CD4-positive, CD25-positive, alpha-beta regulatory T cell (primary cell): ENCODE measurements at regions not wholly inside any gene's neighbourhood (a gene's known extent, or its start where the extent isn't known, plus 50 kb on each side); places are given as distances from the start of the nearest gene placed in this dataset.

Experiments
- ATAC-seq, 2 donors: fragments of 150-1000 bp; cut with Tn5 transposase; one replicate each; pipeline ENCODE4 v1.10.0; 2021; ENCODE audit warnings: low read depth in 2 of 2, moderate number of reproducible peaks in 2 of 2, moderate library complexity in 1 of 2
- DNase-seq, 3 donors: peaks; one replicate each; pipeline versions ENCODE4 v3.0.0 to v3.0.0-alpha.2; 2012 to 2022; ENCODE audit warnings: mixed read lengths in 1 of 3
- H3K27ac ChIP-seq: one replicate; pipeline ENCODE4 v1.7.0; 2013; ENCODE audit warnings: mild to moderate bottlenecking, low read length; ENCODE audit not compliant: insufficient read depth, poor library complexity, severe bottlenecking
- H3K27me3 ChIP-seq: one replicate; pipeline ENCODE4 v1.7.0; 2013; ENCODE audit warnings: low read length; ENCODE audit not compliant: control insufficient read depth, insufficient read depth
- H3K36me3 ChIP-seq: one replicate; pipeline ENCODE4 v1.7.0; 2013; ENCODE audit warnings: mild to moderate bottlenecking, low read length, moderate library complexity; ENCODE audit not compliant: control insufficient read depth, insufficient read depth
- H3K4me1 ChIP-seq: 2 replicates; pipeline ENCODE4 v1.7.0; 2013; ENCODE audit warnings: mild to moderate bottlenecking, low read length; ENCODE audit not compliant: insufficient read depth, control insufficient read depth, poor library complexity, severe bottlenecking
- H3K4me3 ChIP-seq: one replicate; pipeline ENCODE4 v1.7.0; 2013; ENCODE audit warnings: low read depth, mild to moderate bottlenecking, low read length, moderate library complexity
- H3K9me3 ChIP-seq, 2 experiments: 1 replicate in 1 of 2; 2 replicates in 1 of 2; pipeline ENCODE4 v1.7.0; 2013; ENCODE audit warnings: low read length in 2 of 2, mild to moderate bottlenecking in 1 of 2, moderate library complexity in 1 of 2; ENCODE audit not compliant: control insufficient read depth in 2 of 2
- H3K27ac Mint-ChIP-seq, 3 donors: one replicate each; pipeline ENCODE4 v1.8.0; 2020 to 2022; ENCODE audit warnings: mild to moderate bottlenecking in 3 of 3, mixed read lengths in 3 of 3, moderate library complexity in 2 of 3
- H3K27me3 Mint-ChIP-seq: one replicate; pipeline ENCODE4 v1.8.0; 2022; ENCODE audit warnings: mild to moderate bottlenecking, mixed read lengths
- H3K36me3 Mint-ChIP-seq: one replicate; pipeline ENCODE4 v1.8.0; 2020; ENCODE audit warnings: mixed read lengths
- H3K4me1 Mint-ChIP-seq, 4 donors: one replicate each; pipeline ENCODE4 v1.8.0; 2020 to 2022; ENCODE audit warnings: mixed read lengths in 4 of 4, mild to moderate bottlenecking in 1 of 4
- H3K4me3 Mint-ChIP-seq, 4 donors: one replicate each; pipeline ENCODE4 v1.8.0; 2020 to 2022; ENCODE audit warnings: mild to moderate bottlenecking in 4 of 4, mixed read lengths in 4 of 4, moderate library complexity in 3 of 4
- H3K9me3 Mint-ChIP-seq, 7 donors: one replicate each; pipeline ENCODE4 v1.8.0; 2020 to 2022; ENCODE audit warnings: mixed read lengths in 7 of 7, mild to moderate bottlenecking in 3 of 7, moderate library complexity in 2 of 7

- peaks cover 0 to 2% (median 0%) of the 10 kb centered on the region in 7 donors for H3K9me3 Mint-ChIP-seq
These were observed 137.5 kb downstream of the HLX start for GRCh38 chr1:221016751-221017150.

DNA sequence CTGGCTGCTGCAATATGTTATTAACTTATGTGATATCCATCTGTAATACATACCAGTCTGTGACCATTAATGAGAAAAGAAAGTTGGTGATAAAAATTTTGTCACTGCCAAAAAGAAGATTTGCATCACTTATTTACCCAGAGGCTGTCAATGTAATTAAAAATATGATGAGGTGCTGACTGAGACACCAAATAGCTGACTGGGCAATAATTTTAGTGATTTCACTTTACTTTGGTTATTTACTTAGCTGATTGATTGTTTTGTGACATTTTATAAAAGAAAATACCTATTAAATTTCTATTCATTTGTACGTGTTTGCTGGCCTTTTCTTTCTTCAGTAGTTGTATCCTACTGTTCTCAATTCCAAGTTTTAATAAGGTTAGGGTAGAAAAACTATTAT, 139.2 kb downstream of the HLX start:
- Histone ChIP-seq H3K9me3 (no peaks in the 10 kb centered on the region), H3K27me3 (no peaks in the 10 kb centered on the region), H3K4me3 (no peak overlapping the region), H3K4me1 (no peaks in the 10 kb centered on the region), H3K27ac (no peak overlapping the region), H3K36me3 (no peaks in the 10 kb centered on the region)
- Mint-ChIP-seq H3K9me3 (peaks cover 0 to 2% (median 0%) of the 10 kb centered on the region in 7 donors), H3K4me1 (no peaks in the 10 kb centered on the region), H3K36me3 (no peaks in the 10 kb centered on the region), H3K27ac (no peak overlapping the region), H3K4me3 (no peak overlapping the region), H3K27me3 (no peaks in the 10 kb centered on the region)
- DNase-seq (no peak), ATAC-seq (no peak)

More at GRCh38 chr1:221016751-221017150, 137.5 kb downstream of the HLX start:
- Mint-ChIP-seq H3K4me3 (no peak overlapping the region), H3K27ac (no peak overlapping the region), H3K4me1 (no peaks in the 10 kb centered on the region), H3K27me3 (no peaks in the 10 kb centered on the region), H3K36me3 (no peaks in the 10 kb centered on the region)
- Histone ChIP-seq H3K36me3 (no peaks in the 10 kb centered on the region), H3K27me3 (no peaks in the 10 kb centered on the region), H3K9me3 (no peaks in the 10 kb centered on the region), H3K27ac (no peak overlapping the region), H3K4me1 (no peaks in the 10 kb centered on the region), H3K4me3 (no peak overlapping the region)
- ATAC-seq (no peak), DNase-seq (no peak)

GRCh38 chr1:221022331-221022730, 143.1 kb downstream of the HLX start:
- no peaks in the 10 kb centered on the region for H3K36me3 Mint-ChIP-seq
- no peaks in the 10 kb centered on the region for H3K9me3 ChIP-seq

DNA sequence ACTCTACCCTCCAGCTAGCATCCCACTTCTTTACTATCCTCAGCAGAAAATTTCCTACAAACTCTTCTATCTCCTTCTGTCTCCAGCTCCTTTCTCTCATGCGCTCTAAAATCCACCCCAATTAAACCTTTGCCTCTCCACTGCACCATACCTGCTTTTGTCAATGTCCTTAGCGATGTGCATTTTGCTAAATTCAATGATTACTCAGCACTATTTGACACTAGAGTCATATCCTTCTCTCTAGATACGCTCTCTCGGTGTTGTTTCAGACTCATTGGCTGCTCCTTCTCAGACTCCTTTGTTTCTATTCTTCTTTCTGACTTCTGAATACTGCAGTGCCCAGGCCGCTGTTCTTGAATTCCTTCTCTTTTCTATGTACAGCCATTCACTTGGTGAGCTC, 144.2 kb downstream of the HLX start:
- Mint-ChIP-seq H3K27me3 (no peaks in the 10 kb centered on the region), H3K9me3 (peaks cover 0 to 2% (median 0%) of the 10 kb centered on the region in 7 donors), H3K4me3 (no peak overlapping the region), H3K36me3 (no peaks in the 10 kb centered on the region), H3K27ac (no peak overlapping the region), H3K4me1 (no peaks in the 10 kb centered on the region)
- no peaks in the 10 kb centered on the region for H3K36me3 ChIP-seq
- no peak overlapping the region for H3K27ac ChIP-seq
- no peaks in the 10 kb centered on the region for H3K27me3 ChIP-seq
- ATAC-seq: no peak
- H3K9me3 ChIP-seq: no peaks in the 10 kb centered on the region
- H3K4me1 ChIP-seq: no peaks in the 10 kb centered on the region
- H3K4me3 ChIP-seq: no peak overlapping the region
- no peak for DNase-seq

More at GRCh38 chr1:221022331-221022730, 143.1 kb downstream of the HLX start:
- H3K27me3 ChIP-seq: no peaks in the 10 kb centered on the region
- DNase-seq: no peak
- no peak overlapping the region for H3K27ac ChIP-seq
- H3K27ac Mint-ChIP-seq: no peak overlapping the region
- H3K4me3 Mint-ChIP-seq: no peak overlapping the region
- H3K36me3 ChIP-seq: no peaks in the 10 kb centered on the region
- H3K4me1 Mint-ChIP-seq: no peaks in the 10 kb centered on the region
- peaks cover 0 to 2% (median 0%) of the 10 kb centered on the region in 7 donors for H3K9me3 Mint-ChIP-seq
- ATAC-seq: no peak
- H3K4me3 ChIP-seq: no peak overlapping the region
- H3K27me3 Mint-ChIP-seq: no peaks in the 10 kb centered on the region
- H3K4me1 ChIP-seq: no peaks in the 10 kb centered on the region

GRCh38 chr1:221025501-221025900, 146.3 kb downstream of the HLX start:
- Histone ChIP-seq H3K36me3 (no peaks in the 10 kb centered on the region), H3K9me3 (no peaks in the 10 kb centered on the region), H3K27me3 (no peaks in the 10 kb centered on the region), H3K4me1 (no peaks in the 10 kb centered on the region), H3K4me3 (no peak overlapping the region), H3K27ac (no peak overlapping the region)
- Mint-ChIP-seq H3K27ac (no peak overlapping the region), H3K9me3 (peaks cover 0 to 2% (median 0%) of the 10 kb centered on the region in 7 donors), H3K4me3 (no peak overlapping the region), H3K4me1 (no peaks in the 10 kb centered on the region), H3K36me3 (no peaks in the 10 kb centered on the region), H3K27me3 (no peaks in the 10 kb centered on the region)
- ATAC-seq: no peak
- no peak for DNase-seq

- peaks cover 0 to 1% (median 0%) of the 10 kb centered on the region in 7 donors for H3K9me3 Mint-ChIP-seq
- no peak for DNase-seq
These were observed 146.7 kb downstream of the HLX start for GRCh38 chr1:221025956-221026355.

GRCh38 chr1:221029981-221030649, 150.9 kb downstream of the HLX start:
- DNase-seq (no peak), ATAC-seq (no peak)
- H3K27ac ChIP-seq: no peak overlapping the region
- no peak overlapping the region for H3K4me3 ChIP-seq
- Mint-ChIP-seq H3K36me3 (no peaks in the 10 kb centered on the region), H3K4me1 (no peaks in the 10 kb centered on the region), H3K27ac (no peak overlapping the region), H3K4me3 (no peak overlapping the region), H3K9me3 (peaks cover 0 to 2% (median 0%) of the 10 kb centered on the region in 7 donors), H3K27me3 (no peaks in the 10 kb centered on the region)
- no peaks in the 10 kb centered on the region for H3K27me3 ChIP-seq
- no peaks in the 10 kb centered on the region for H3K4me1 ChIP-seq
- H3K9me3 ChIP-seq: no peaks in the 10 kb centered on the region
- no peaks in the 10 kb centered on the region for H3K36me3 ChIP-seq

More at GRCh38 chr1:221025956-221026355, 146.7 kb downstream of the HLX start:
- no peaks in the 10 kb centered on the region for H3K9me3 ChIP-seq
- no peaks in the 10 kb centered on the region for H3K27me3 Mint-ChIP-seq
- no peak overlapping the region for H3K27ac Mint-ChIP-seq
- H3K4me1 ChIP-seq: no peaks in the 10 kb centered on the region
- H3K36me3 ChIP-seq: no peaks in the 10 kb centered on the region
- no peak overlapping the region for H3K27ac ChIP-seq
- no peaks in the 10 kb centered on the region for H3K36me3 Mint-ChIP-seq
- no peaks in the 10 kb centered on the region for H3K27me3 ChIP-seq
- H3K4me3 ChIP-seq: no peak overlapping the region
- no peak for ATAC-seq
- no peak overlapping the region for H3K4me3 Mint-ChIP-seq
- H3K4me1 Mint-ChIP-seq: no peaks in the 10 kb centered on the region

DNA sequence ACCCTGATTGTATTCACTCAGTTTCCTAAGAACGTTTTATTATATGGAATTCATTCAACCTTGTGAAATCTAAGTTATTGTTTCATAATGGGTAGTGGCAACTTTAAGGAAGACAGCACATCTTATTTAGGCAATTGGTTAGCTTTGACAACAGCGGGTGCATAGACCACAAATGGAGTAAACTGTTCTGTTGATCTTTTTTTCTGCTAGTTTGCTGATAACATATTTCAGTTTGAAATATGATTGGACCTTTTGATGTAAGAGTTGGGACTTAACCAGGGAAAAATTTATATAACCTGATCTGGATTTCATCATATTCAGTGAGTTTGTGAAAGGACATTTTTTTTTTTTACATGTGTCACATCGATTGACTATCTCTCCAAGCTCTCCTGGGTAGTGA, 151.7 kb downstream of the HLX start:
- no peaks in the 10 kb centered on the region for H3K27me3 ChIP-seq
- DNase-seq: no peak
- H3K27me3 Mint-ChIP-seq: no peaks in the 10 kb centered on the region
- no peaks in the 10 kb centered on the region for H3K36me3 Mint-ChIP-seq
- no peaks in the 10 kb centered on the region for H3K9me3 ChIP-seq
- no peak overlapping the region for H3K27ac Mint-ChIP-seq
- no peaks in the 10 kb centered on the region for H3K4me1 ChIP-seq
- H3K9me3 Mint-ChIP-seq: peaks cover 0 to 2% (median 0%) of the 10 kb centered on the region in 7 donors
- no peaks in the 10 kb centered on the region for H3K4me1 Mint-ChIP-seq
- no peaks in the 10 kb centered on the region for H3K36me3 ChIP-seq
- H3K4me3 Mint-ChIP-seq: no peak overlapping the region
- H3K4me3 ChIP-seq: no peak overlapping the region
- no peak for ATAC-seq
- H3K27ac ChIP-seq: no peak overlapping the region
